Activated T-helper 2 cell treated with anti-CD3 and anti-CD28 coated beads, Interferon-gamma antibody, Interleukin-2, Interleukin-4, amounts not matched to agents 10 μg/mL and 5 μg/mL and 100 μg/mL, durations not matched to agents 14 hours and 24 hours and 36 hours (primary cell): ENCODE measurements at regions not wholly inside any gene's neighbourhood (a gene's known extent, or its start where the extent isn't known, plus 50 kb on each side); places are given as distances from the start of the nearest gene placed in this dataset.
"Not testable (repeated sequence)": the region's sequence is repeated elsewhere in the genome, so short reads cannot be mapped to it uniquely, and the experiment has no call there.

ENCODE experiments used
- DNase-seq: peaks from one replicate; pipeline ENCODE4 v3.0.0; 2021; ENCODE audit warnings: low spot score
- H3K27ac Mint-ChIP-seq: one replicate; pipeline ENCODE4 v1.8.0; 2021; ENCODE audit warnings: mixed read lengths
- H3K27me3 Mint-ChIP-seq: one replicate; pipeline ENCODE4 v1.8.0; 2021; ENCODE audit warnings: low read depth, mixed read lengths
- H3K36me3 Mint-ChIP-seq: one replicate; pipeline ENCODE4 v1.8.0; 2021; ENCODE audit warnings: low read depth, mixed read lengths
- H3K4me1 Mint-ChIP-seq: one replicate; pipeline ENCODE4 v1.8.0; 2021; ENCODE audit warnings: low read depth, mixed read lengths
- H3K4me3 Mint-ChIP-seq: one replicate; pipeline ENCODE4 v1.8.0; 2021; ENCODE audit warnings: low read depth, mild to moderate bottlenecking, moderate library complexity, mixed read lengths
- H3K9me3 Mint-ChIP-seq: one replicate; pipeline ENCODE4 v1.8.0; 2021; ENCODE audit warnings: mixed read lengths
- intact Hi-C: fragments of 100-400 bp; cut with micrococcal nuclease; formaldehyde crosslinking; loops from one replicate; pipeline ENCODE4 v1.15.1; 2023

GRCh38 chr11:123360267-123360936 lies 69.7 kb upstream of the GRAMD1B start:
- Mint-ChIP-seq H3K27ac (no peak overlapping the region), H3K36me3 (peaks cover 17% of the 10 kb centered on the region), H3K27me3 (no peaks in the 10 kb centered on the region), H3K4me1 (peaks cover 55% of the 10 kb centered on the region), H3K4me3 (peak overlapping the region; percentile 96), H3K9me3 (no peaks in the 10 kb centered on the region)
- intact Hi-C loops, result no loop called here
- DNase-seq, result no peak

DNA sequence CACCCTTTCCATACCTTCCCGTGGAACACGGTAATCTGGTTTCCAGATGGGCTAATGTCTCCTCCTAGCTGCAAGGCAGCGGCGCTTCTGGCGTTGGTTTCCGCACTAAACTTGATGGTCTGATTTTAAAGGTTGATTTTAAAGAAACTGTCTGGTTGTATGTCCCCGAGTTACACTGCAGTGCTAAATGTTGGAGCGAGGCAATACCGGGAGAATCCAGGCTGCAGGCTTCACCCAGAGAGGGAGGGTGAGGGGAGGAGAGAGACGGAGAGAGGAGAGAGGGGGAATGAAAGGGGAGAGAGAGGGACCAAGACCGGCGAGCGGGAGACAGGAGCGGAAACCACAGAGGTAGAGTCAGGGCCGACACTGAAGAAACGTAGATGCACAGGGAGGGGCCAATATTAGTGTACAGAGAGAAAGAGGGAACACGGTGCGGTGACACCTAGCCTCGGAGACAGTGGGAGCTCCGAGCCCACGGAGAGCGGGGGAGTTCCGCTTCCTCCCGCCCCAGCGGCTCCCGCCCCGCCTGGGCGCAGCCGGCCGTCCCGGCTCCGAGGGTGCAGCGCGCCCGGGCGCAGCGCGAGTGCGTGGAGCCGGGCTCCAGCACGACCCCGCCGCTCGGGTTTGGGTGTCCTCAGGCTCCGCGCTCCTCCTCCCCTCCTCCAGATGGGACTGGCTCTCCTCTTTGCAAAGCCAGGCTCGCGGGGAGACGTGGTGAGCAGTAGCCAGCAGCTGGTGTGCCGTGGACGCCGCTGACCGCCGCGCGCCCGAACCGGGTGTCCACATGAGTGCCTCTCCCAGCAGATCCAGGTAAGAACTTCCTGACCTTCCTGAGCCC lies 71.9 kb upstream of the GRAMD1B start:
- DNase-seq, result peak; percentile 43
- Mint-ChIP-seq H3K4me3 (peak overlapping the region; percentile 96), H3K4me1 (peaks cover 51% of the 10 kb centered on the region), H3K36me3 (peaks cover 13% of the 10 kb centered on the region), H3K9me3 (no peaks in the 10 kb centered on the region), H3K27me3 (peaks cover under 1% of the 10 kb centered on the region), H3K27ac (peak overlapping the region; percentile 76)
- intact Hi-C loops, result loop anchor here (1.0 to 2.0 kb wide), 6 partner anchors 20 to 121 kb away; partner anchors contain the start of gene GRAMD1B

DNA sequence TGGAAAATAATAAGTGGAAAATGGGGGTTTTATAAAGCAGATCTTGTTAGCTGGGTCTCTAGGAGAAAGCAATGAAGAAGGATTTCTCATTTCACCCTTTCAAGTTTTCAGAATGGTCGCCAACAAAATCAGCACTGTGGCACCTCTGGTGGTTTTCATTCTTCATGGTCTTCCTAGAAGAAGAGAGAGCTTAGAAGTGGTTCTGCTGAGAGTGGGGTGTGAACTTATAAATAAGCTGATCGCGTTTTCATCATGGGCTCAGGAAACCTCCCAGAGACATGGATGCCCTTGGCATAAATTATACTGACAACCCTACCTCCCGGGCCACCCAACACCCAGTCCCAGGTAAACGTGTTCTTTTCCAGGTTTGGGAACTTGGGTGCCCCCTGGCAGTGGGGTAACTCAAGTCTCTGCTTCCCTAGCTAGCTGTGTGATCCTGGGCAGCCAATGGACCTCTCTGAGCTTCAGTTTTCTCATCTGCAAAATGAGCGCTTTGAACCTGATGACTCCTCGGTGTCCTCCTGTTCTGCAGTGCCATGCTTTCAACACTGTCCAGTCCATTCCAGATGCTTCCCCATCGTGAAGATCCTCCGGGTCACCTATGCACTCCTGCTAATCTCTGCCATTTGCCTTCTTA lies 72.6 kb upstream of the GRAMD1B start:
- Mint-ChIP-seq H3K9me3 (no peaks in the 10 kb centered on the region), H3K4me1 (peaks cover 47% of the 10 kb centered on the region), H3K27me3 (peaks cover 5% of the 10 kb centered on the region), H3K27ac (peak overlapping the region; percentile 76), H3K36me3 (peaks cover 8% of the 10 kb centered on the region), H3K4me3 (peak overlapping the region; percentile 96)
- no peak for DNase-seq
- intact Hi-C loops, result loop anchor here (1.0 to 2.0 kb wide), 3 partner anchors 73 to 121 kb away; partner anchors contain the start of gene GRAMD1B

- H3K4me1 Mint-ChIP-seq, result peaks cover 41% of the 10 kb centered on the region
- DNase-seq, result no peak
- intact Hi-C loops, result loop anchor here (1.0 to 2.0 kb wide), 3 partner anchors 26 to 122 kb away; partner anchors contain the start of gene GRAMD1B
- H3K9me3 Mint-ChIP-seq, result no peaks in the 10 kb centered on the region
- peaks cover 5% of the 10 kb centered on the region for H3K27me3 Mint-ChIP-seq
- H3K4me3 Mint-ChIP-seq, result peak overlapping the region; percentile 96
- peaks cover 7% of the 10 kb centered on the region for H3K36me3 Mint-ChIP-seq
- peak overlapping the region; percentile 76 for H3K27ac Mint-ChIP-seq
Observed at GRCh38 chr11:123356539-123356938, 73.5 kb upstream of the GRAMD1B start.

GRCh38 chr11:123354371-123354975 lies 75.6 kb upstream of the GRAMD1B start:
- Mint-ChIP-seq H3K4me1 (peaks cover 32% of the 10 kb centered on the region), H3K27ac (no peak overlapping the region), H3K36me3 (no peaks in the 10 kb centered on the region), H3K4me3 (no peak overlapping the region), H3K9me3 (no peaks in the 10 kb centered on the region), H3K27me3 (peaks cover 5% of the 10 kb centered on the region)
- DNase-seq, result no peak
- intact Hi-C loops, result no loop called here

DNA sequence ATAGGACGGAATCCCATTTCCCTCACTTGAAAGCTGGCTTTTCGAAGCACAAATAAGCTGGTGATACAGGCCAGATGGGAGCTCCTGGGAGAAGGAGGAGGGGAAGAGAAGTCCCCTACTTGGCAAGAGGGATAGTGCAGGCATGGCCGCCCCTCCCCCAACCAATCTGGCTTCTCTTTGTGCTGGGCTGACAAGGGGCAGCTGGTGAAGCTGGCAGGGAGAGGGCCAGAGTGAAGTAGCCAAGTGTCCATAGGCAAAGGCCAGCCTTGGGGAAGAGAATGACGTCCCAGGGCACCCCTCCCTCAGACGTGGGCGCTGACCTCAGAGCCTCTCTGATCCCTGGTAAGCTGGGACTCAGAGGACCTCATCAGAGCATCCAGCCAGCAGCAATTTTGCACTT lies 78.7 kb upstream of the GRAMD1B start:
- intact Hi-C loops, result no loop called here
- peaks cover 3% of the 10 kb centered on the region for H3K9me3 Mint-ChIP-seq
- H3K4me1 Mint-ChIP-seq, result peaks cover 11% of the 10 kb centered on the region
- no peak overlapping the region for H3K27ac Mint-ChIP-seq
- no peak for DNase-seq
- H3K36me3 Mint-ChIP-seq, result no peaks in the 10 kb centered on the region
- H3K4me3 Mint-ChIP-seq, result no peak overlapping the region
- H3K27me3 Mint-ChIP-seq, result peaks cover 7% of the 10 kb centered on the region

DNA sequence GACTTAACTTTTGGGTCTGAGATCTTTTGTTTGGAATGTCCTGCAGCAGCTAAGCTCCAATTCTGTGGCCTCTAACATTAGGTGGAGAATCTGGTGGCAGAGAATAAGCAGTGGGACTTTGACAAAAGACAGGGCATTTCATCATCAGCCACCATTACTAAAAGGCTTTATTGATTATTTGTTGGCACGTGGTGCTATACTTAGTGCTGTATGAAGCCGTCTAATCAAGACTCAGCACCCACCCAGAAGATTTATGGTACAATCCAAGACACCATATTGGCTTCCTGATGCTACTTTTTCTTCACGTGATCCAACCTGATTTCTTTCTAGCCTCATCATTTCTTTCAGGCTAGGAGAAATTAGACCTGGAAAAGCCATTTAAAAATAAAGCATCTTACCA lies 80.7 kb upstream of the GRAMD1B start:
- no peak for DNase-seq
- Mint-ChIP-seq H3K36me3 (no peaks in the 10 kb centered on the region), H3K27ac (no peak overlapping the region), H3K9me3 (peaks cover 3% of the 10 kb centered on the region), H3K4me3 (no peak overlapping the region), H3K4me1 (peaks cover 10% of the 10 kb centered on the region), H3K27me3 (peaks cover 7% of the 10 kb centered on the region)
- intact Hi-C loops, result no loop called here

GRCh38 chr11:123344790-123345357 lies 85.2 kb upstream of the GRAMD1B start:
- Mint-ChIP-seq H3K27me3 (peaks cover 1% of the 10 kb centered on the region), H3K36me3 (no peaks in the 10 kb centered on the region), H3K4me1 (peaks cover 4% of the 10 kb centered on the region), H3K9me3 (peaks cover 16% of the 10 kb centered on the region), H3K27ac (no peak overlapping the region), H3K4me3 (no peak overlapping the region)
- intact Hi-C loops, result no loop called here
- DNase-seq, result no peak

DNA sequence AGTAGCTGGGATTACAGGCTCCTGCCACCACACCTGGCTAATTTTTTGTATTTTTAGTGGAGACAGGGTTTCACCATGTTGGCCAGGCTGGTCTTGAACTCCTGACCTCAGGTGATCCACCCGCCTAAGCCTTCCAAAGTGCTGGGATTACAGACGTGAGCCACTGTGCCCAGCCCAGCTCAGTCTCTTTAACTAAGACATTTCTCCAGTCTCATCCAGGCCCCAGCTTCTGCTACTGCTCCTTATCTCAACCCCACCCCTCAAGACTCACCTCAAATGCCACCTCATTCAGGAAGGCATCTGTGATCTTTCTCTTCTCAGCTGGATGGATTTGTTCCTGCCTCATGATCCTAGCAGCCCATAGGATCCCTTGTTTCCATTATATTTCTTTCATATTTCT lies 85.9 kb upstream of the GRAMD1B start:
- H3K27ac Mint-ChIP-seq, DNase-seq, H3K4me3 Mint-ChIP-seq, intact Hi-C loops, H3K27me3 Mint-ChIP-seq, H3K36me3 Mint-ChIP-seq, H3K4me1 Mint-ChIP-seq: not testable (repeated sequence)
- H3K9me3 Mint-ChIP-seq, result peaks cover 19% of the 10 kb centered on the region

- Mint-ChIP-seq H3K4me1 (peaks cover 15% of the 10 kb centered on the region), H3K4me3 (no peak overlapping the region), H3K27me3 (peaks cover 6% of the 10 kb centered on the region), H3K36me3 (no peaks in the 10 kb centered on the region), H3K27ac (no peak overlapping the region), H3K9me3 (peaks cover 30% of the 10 kb centered on the region)
- intact Hi-C loops, result loop anchor here (1.0 kb wide), 2 partner anchors 19 to 43 kb away; no protein-coding TSS in a partner anchor
- DNase-seq, result no peak
Observed at GRCh38 chr11:123338997-123339752, 90.9 kb upstream of the GRAMD1B start.

- DNase-seq, result no peak
- H3K27ac Mint-ChIP-seq, result no peak overlapping the region
- peaks cover 26% of the 10 kb centered on the region for H3K9me3 Mint-ChIP-seq
- intact Hi-C loops, result loop anchor here (1.0 kb wide), 2 partner anchors 20 to 44 kb away; no protein-coding TSS in a partner anchor
- H3K4me1 Mint-ChIP-seq, result peaks cover 15% of the 10 kb centered on the region
- no peak overlapping the region for H3K4me3 Mint-ChIP-seq
- H3K27me3 Mint-ChIP-seq, result peaks cover 6% of the 10 kb centered on the region
- H3K36me3 Mint-ChIP-seq, result no peaks in the 10 kb centered on the region
Observed at GRCh38 chr11:123338266-123338800, 91.7 kb upstream of the GRAMD1B start.
